Activated CD8-positive, alpha-beta memory T cell treated with anti-CD3 and anti-CD28 coated beads for 1 hour (primary cell): ENCODE measurements at regions not wholly inside any gene's neighbourhood (a gene's known extent, or its start where the extent isn't known, plus 50 kb on each side); places are given as distances from the start of the nearest gene placed in this dataset.

Experiments used
- DNase-seq, 2 donors: peaks; one replicate each; pipeline ENCODE4 v3.0.0-alpha.2; 2020; ENCODE audit warnings: low read depth in 1 of 2; ENCODE audit errors: extremely low read depth in 1 of 2

GRCh38 chr15:94177112-94177511 is 54.2 kb upstream of the MCTP2 start:
- no peak for DNase-seq

GRCh38 chr15:94175420-94175819 is 55.9 kb upstream of the MCTP2 start:
- DNase-seq: no peak

GRCh38 chr15:94174399-94174802 is 57.0 kb upstream of the MCTP2 start:
- no peak for DNase-seq

- DNase-seq: no peak
These were observed 63.1 kb upstream of the MCTP2 start for GRCh38 chr15:94168250-94168649.

- no peak for DNase-seq
These were observed 66.4 kb upstream of the MCTP2 start for GRCh38 chr15:94164971-94165370.

GRCh38 chr15:94164202-94164807 is 67.1 kb upstream of the MCTP2 start:
- peak; percentile 4 to 32 for DNase-seq

GRCh38 chr15:94162939-94163338 is 68.4 kb upstream of the MCTP2 start:
- no peak for DNase-seq

GRCh38 chr15:94154255-94154654 is 77.1 kb upstream of the MCTP2 start:
- DNase-seq: no peak

GRCh38 chr15:94145046-94145445 is 86.3 kb upstream of the MCTP2 start:
- no peak for DNase-seq

GRCh38 chr15:94141802-94142201 is 89.6 kb upstream of the MCTP2 start:
- no peak for DNase-seq

- DNase-seq: no peak
These were observed 95.7 kb upstream of the MCTP2 start for GRCh38 chr15:94135486-94136147.

- no peak for DNase-seq
These were observed 99.5 kb upstream of the MCTP2 start for GRCh38 chr15:94131875-94132274.

- DNase-seq: no peak
These were observed 100.9 kb upstream of the MCTP2 start for GRCh38 chr15:94130504-94130903.

- DNase-seq: no peak
These were observed 104.4 kb upstream of the MCTP2 start for GRCh38 chr15:94127006-94127405.

GRCh38 chr15:94125698-94126097 is 105.7 kb upstream of the MCTP2 start:
- DNase-seq: no peak

GRCh38 chr15:94125156-94125555 is 106.2 kb upstream of the MCTP2 start:
- no peak for DNase-seq

GRCh38 chr15:94122516-94122915 is 108.8 kb upstream of the MCTP2 start:
- DNase-seq: no peak

- peak in 1 of 2 donors; percentile 5 for DNase-seq
These were observed 111.2 kb upstream of the MCTP2 start for GRCh38 chr15:94119923-94120775.

GRCh38 chr15:94119298-94119811 is 112.0 kb upstream of the MCTP2 start:
- no peak for DNase-seq

- DNase-seq: no peak
These were observed 120.8 kb upstream of the MCTP2 start for GRCh38 chr15:94110476-94111130.

GRCh38 chr15:94107652-94108051 is 123.7 kb upstream of the MCTP2 start:
- no peak for DNase-seq
